GM23338 (cell line): ENCODE measurements at regions not wholly inside any gene's neighbourhood (a gene's known extent, or its start where the extent isn't known, plus 50 kb on each side); places are given as distances from the start of the nearest gene placed in this dataset.

Experiments used
- ATAC-seq: fragments of 200-7000 bp; cut with Tn5 transposase; 3 replicates; pipeline ENCODE4 v1.9.1; 2020
- DNase-seq: peaks from one replicate; pipeline ENCODE4 v3.0.0-alpha.2; 2015; ENCODE audit warnings: low spot score
- H2AFZ ChIP-seq: fragments of 200-600 bp; sonication (generic); 2 replicates; pipeline ENCODE4 v1.8.0; 2016; ENCODE audit warnings: antibody characterized with exemption, mild to moderate bottlenecking, moderate library complexity
- H3F3A ChIP-seq: fragments of 200-600 bp; sonication (generic); replicated peaks from 2 replicates; pipeline ENCODE4 v1.8.0; 2017; ENCODE audit warnings: antibody characterized with exemption, mixed run types, low read depth
- H3K27ac ChIP-seq: fragments of 200-600 bp; sonication (generic); 2 replicates; pipeline ENCODE4 v1.6.1; 2016; ENCODE audit warnings: low read depth
- H3K27me3 ChIP-seq: fragments of 200-600 bp; sonication (generic); 2 replicates; pipeline ENCODE4 v1.8.0; 2016; ENCODE audit warnings: mild to moderate bottlenecking, mixed run types, moderate library complexity; ENCODE audit not compliant: insufficient read depth
- H3K36me3 ChIP-seq: fragments of 200-600 bp; sonication (generic); 2 replicates; pipeline ENCODE4 v1.8.0; 2016; ENCODE audit warnings: mild to moderate bottlenecking; ENCODE audit not compliant: insufficient read depth
- H3K4me1 ChIP-seq: fragments of 200-600 bp; sonication (generic); 2 replicates; pipeline ENCODE4 v1.8.0; 2016; ENCODE audit warnings: mild to moderate bottlenecking, moderate library complexity; ENCODE audit not compliant: insufficient read depth
- H3K4me2 ChIP-seq: fragments of 200-600 bp; sonication (generic); 2 replicates; pipeline ENCODE4 v1.7.1; 2017; ENCODE audit warnings: mixed run types
- H3K4me3 ChIP-seq: fragments of 200-600 bp; sonication (generic); 2 replicates; pipeline ENCODE4 v1.6.1; 2016; ENCODE audit warnings: mixed run types
- H3K79me2 ChIP-seq: fragments of 200-600 bp; sonication (generic); replicated peaks from 2 replicates; pipeline ENCODE4 v1.8.0; 2017; ENCODE audit warnings: mild to moderate bottlenecking; ENCODE audit not compliant: insufficient read depth
- H3K9me2 ChIP-seq: fragments of 200-600 bp; sonication (generic); 2 replicates; pipeline ENCODE4 v1.8.0; 2017; ENCODE audit not compliant: insufficient read depth
- H4K20me1 ChIP-seq: fragments of 200-600 bp; sonication (generic); replicated peaks from 2 replicates; pipeline ENCODE4 v1.8.0; 2017; ENCODE audit warnings: mild to moderate bottlenecking; ENCODE audit not compliant: insufficient read depth
- H3K27ac Mint-ChIP-seq: 2 replicates; pipeline ENCODE4 v1.8.0; 2020; ENCODE audit warnings: inconsistent platforms, mild to moderate bottlenecking, moderate library complexity, mixed read lengths
- H3K27me3 Mint-ChIP-seq: 3 replicates; pipeline ENCODE4 v1.8.0; 2022; ENCODE audit warnings: low read depth, mild to moderate bottlenecking, moderate library complexity, mixed read lengths, inconsistent platforms; ENCODE audit not compliant: insufficient read depth, poor library complexity
- H3K36me3 Mint-ChIP-seq: 3 replicates; pipeline ENCODE4 v1.8.0; 2021; ENCODE audit warnings: low read depth, mild to moderate bottlenecking, inconsistent platforms, moderate library complexity, mixed read lengths
- H3K4me1 Mint-ChIP-seq: 3 replicates; pipeline ENCODE4 v1.8.0; 2020; ENCODE audit warnings: mild to moderate bottlenecking, inconsistent platforms, mixed read lengths
- H3K4me3 Mint-ChIP-seq: 3 replicates; pipeline ENCODE4 v1.8.0; 2021; ENCODE audit warnings: moderate library complexity, mild to moderate bottlenecking, inconsistent platforms, mixed read lengths
- H3K9me3 Mint-ChIP-seq: 3 replicates; pipeline ENCODE4 v1.8.0; 2020; ENCODE audit warnings: moderate library complexity, mild to moderate bottlenecking, inconsistent platforms, mixed read lengths
- CREB1 ChIP-seq: fragments of 250-450 bp; sonication (Bioruptor Pico); IDR thresholded peaks from 2 replicates; pipeline ENCODE4 v1.5.0; 2020; ENCODE audit warnings: low read depth, mild to moderate bottlenecking, moderate library complexity
- EZH2 ChIP-seq: fragments of 200-600 bp; sonication (generic); IDR thresholded peaks from one replicate; pipeline ENCODE4 v1.8.0; 2017; ENCODE audit warnings: antibody characterized with exemption, mild to moderate bottlenecking, low read depth; ENCODE audit not compliant: unreplicated experiment
- EZH2phosphoT487 ChIP-seq: fragments of 200-600 bp; sonication (generic); IDR thresholded peaks from one replicate; pipeline ENCODE4 v1.8.1; 2018; ENCODE audit warnings: antibody characterized with exemption; ENCODE audit not compliant: unreplicated experiment
- JUNB ChIP-seq: IDR thresholded peaks from one replicate; pipeline ENCODE4 v1.6.1; 2016; ENCODE audit warnings: antibody characterized with exemption; ENCODE audit not compliant: unreplicated experiment
- POLR2AphosphoS5 ChIP-seq: IDR thresholded peaks from 2 replicates; pipeline ENCODE4 v1.6.1; 2016; ENCODE audit warnings: antibody characterized with exemption, low read depth
- REST ChIP-seq: IDR thresholded peaks from one replicate; pipeline ENCODE4 v1.6.1; 2018; ENCODE audit warnings: antibody characterized with exemption; ENCODE audit not compliant: unreplicated experiment
- STAT1 ChIP-seq: IDR thresholded peaks from one replicate; pipeline ENCODE4 v1.6.1; 2016; ENCODE audit warnings: antibody characterized with exemption; ENCODE audit not compliant: unreplicated experiment
- ZNF114 ChIP-seq: fragments of 250-450 bp; sonication (Bioruptor Pico); IDR thresholded peaks from 2 replicates; pipeline ENCODE4 v1.5.0; 2020; ENCODE audit warnings: mild to moderate bottlenecking, moderate library complexity
- ZNF331 ChIP-seq: fragments of 250-450 bp; sonication (Bioruptor Pico); IDR thresholded peaks from 2 replicates; pipeline ENCODE4 v1.5.0; 2020; ENCODE audit warnings: low read depth, mild to moderate bottlenecking, moderate library complexity
- TF ChIP-seq, protein P1 (sequence below), 2 experiments: fragments of 200-600 bp in 1 of 2; sonication (generic) in 1 of 2; conservative IDR thresholded peaks; 2 replicates each; pipeline versions ENCODE4 v1.5.1 to v1.6.1; 2016 to 2017; ENCODE audit warnings: antibody characterized with exemption in 2 of 2, low read depth in 2 of 2, mild to moderate bottlenecking in 2 of 2, moderate library complexity in 1 of 2

DNA sequence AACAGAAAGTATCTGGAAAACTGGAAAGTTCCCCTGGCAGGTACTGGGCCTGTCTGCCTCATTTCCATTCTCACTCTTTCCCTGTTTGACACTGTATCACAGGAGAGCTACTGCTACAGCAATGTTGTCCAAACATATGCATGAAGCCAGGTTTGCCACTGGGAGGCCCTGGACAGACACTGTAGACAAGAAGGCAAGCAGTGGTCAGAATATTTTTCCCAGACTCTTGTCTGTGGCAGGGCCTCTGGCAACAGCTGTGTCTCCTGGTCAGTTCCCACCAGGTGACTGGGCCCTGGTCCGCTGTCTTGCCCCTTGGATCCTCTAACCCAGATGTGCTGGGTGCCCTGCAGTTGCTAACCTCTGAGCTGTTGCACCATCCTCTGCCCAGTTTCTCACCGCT lies 178.9 kb upstream of the FANCL start (continued):
- no peak for TF ChIP-seq REST
- no peak for TF ChIP-seq ZNF331 (CRISPR knock-in tag)

DNA sequence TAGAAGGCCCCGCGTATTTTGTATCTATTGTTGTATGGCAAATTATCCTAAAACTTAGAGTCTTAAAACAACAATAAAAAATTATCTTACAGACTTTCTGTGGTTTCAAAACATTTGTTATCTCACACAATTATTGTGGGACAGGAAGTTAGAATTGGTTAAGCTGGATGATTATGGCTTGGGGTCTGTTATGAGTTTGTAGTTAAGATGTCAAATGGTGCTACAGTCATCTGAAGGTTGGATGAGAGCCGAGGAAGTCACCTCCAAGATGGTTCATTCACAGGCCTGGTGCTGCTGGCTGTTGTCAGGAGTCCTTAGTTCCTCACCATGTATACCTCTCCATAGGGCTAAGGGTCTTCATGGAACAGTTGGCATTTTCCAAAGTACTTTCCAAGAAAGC lies 175.6 kb upstream of the FANCL start:
- Histone ChIP-seq H4K20me1 (no peaks in the 10 kb centered on the region), H3K9me2 (no peaks in the 10 kb centered on the region; the same call in 1 of the 2 replicates), H3K4me1 (no peaks in the 10 kb centered on the region), H2AFZ (no peak overlapping the region), H3K27me3 (no peaks in the 10 kb centered on the region), H3K4me2 (no peak overlapping the region), H3K79me2 (no peaks in the 10 kb centered on the region), H3F3A (no peaks in the 10 kb centered on the region), H3K4me3 (no peak overlapping the region), H3K27ac (no peak overlapping the region), H3K36me3 (no peaks in the 10 kb centered on the region)
- Mint-ChIP-seq H3K27ac (no peak overlapping the region), H3K36me3 (no peaks in the 10 kb centered on the region), H3K4me1 (no peaks in the 10 kb centered on the region; the same call in 2 of the 3 replicates), H3K9me3 (no peaks in the 10 kb centered on the region), H3K4me3 (no peak overlapping the region), H3K27me3 (no peaks in the 10 kb centered on the region)
- DNase-seq (no peak), ATAC-seq (no peak)
- TF ChIP-seq EZH2, result no peak
- TF ChIP-seq ZNF114 (CRISPR knock-in tag), result no peak
- no peak for TF ChIP-seq REST
- no peak for TF ChIP-seq EZH2phosphoT487
- TF ChIP-seq STAT1, result no peak
- TF ChIP-seq ZNF331 (CRISPR knock-in tag), result no peak
- no peak for TF ChIP-seq POLR2AphosphoS5
- TF ChIP-seq JUNB, result no peak
- TF ChIP-seq CREB1 (CRISPR knock-in tag), result no peak
- TF ChIP-seq, protein P1, sequence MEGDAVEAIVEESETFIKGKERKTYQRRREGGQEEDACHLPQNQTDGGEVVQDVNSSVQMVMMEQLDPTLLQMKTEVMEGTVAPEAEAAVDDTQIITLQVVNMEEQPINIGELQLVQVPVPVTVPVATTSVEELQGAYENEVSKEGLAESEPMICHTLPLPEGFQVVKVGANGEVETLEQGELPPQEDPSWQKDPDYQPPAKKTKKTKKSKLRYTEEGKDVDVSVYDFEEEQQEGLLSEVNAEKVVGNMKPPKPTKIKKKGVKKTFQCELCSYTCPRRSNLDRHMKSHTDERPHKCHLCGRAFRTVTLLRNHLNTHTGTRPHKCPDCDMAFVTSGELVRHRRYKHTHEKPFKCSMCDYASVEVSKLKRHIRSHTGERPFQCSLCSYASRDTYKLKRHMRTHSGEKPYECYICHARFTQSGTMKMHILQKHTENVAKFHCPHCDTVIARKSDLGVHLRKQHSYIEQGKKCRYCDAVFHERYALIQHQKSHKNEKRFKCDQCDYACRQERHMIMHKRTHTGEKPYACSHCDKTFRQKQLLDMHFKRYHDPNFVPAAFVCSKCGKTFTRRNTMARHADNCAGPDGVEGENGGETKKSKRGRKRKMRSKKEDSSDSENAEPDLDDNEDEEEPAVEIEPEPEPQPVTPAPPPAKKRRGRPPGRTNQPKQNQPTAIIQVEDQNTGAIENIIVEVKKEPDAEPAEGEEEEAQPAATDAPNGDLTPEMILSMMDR (conservative IDR thresholded peaks at IDR 0.05; ENCODE audit: low read depth in 2 of 2), result no peak
